Left ventricle myocardium inferior (tissue), 1 donor: ENCODE measurements at regions not wholly inside any gene's neighbourhood (a gene's known extent, or its start where the extent isn't known, plus 50 kb on each side); places are given as distances from the start of the nearest gene placed in this dataset.

Experiments
- DNase-seq: peaks from one replicate; pipeline ENCODE4 v3.0.0-alpha.2; 2020
- H3K27ac ChIP-seq: fragments of 200-600 bp; replicated peaks from 2 replicates; pipeline ENCODE4 v1.8.0; 2021
- H3K27me3 ChIP-seq: fragments of 200-600 bp; 2 replicates; pipeline ENCODE4 v1.8.0; 2021; ENCODE audit warnings: low read depth
- H3K36me3 ChIP-seq: fragments of 200-600 bp; 2 replicates; pipeline ENCODE4 v1.8.0; 2021
- H3K4me1 ChIP-seq: fragments of 200-600 bp; 2 replicates; pipeline ENCODE4 v1.8.0; 2021
- H3K4me3 ChIP-seq: fragments of 200-600 bp; 2 replicates; pipeline ENCODE4 v1.8.0; 2021; ENCODE audit warnings: mild to moderate bottlenecking, moderate library complexity
- H3K9me3 ChIP-seq: fragments of 200-600 bp; replicated peaks from 2 replicates; pipeline ENCODE4 v1.8.0; 2021
- CTCF ChIP-seq: fragments of 200-600 bp; IDR thresholded peaks from 2 replicates; pipeline ENCODE4 v1.8.0; 2021; ENCODE audit warnings: antibody characterized with exemption, mild to moderate bottlenecking, borderline replicate concordance
- intact Hi-C: fragments of 100-400 bp; cut with micrococcal nuclease; formaldehyde crosslinking; loops from one replicate; pipeline ENCODE4 v1.11.0; 2022
- donor health status: DM: no; HTN: yes; CAD: no; lungs with severe emphysema.

- Histone ChIP-seq H3K27ac (peak overlapping the region; percentile 53), H3K27me3 (no peaks in the 10 kb centered on the region), H3K4me3 (no peak overlapping the region), H3K9me3 (no peaks in the 10 kb centered on the region), H3K4me1 (peaks cover 26% of the 10 kb centered on the region), H3K36me3 (no peaks in the 10 kb centered on the region)
- intact Hi-C loops: no loop called here
- TF ChIP-seq CTCF: no peak
- no peak for DNase-seq
These were observed 1210.4 kb downstream of the ADGRL3 start for GRCh38 chr4:62410371-62411003.

GRCh38 chr4:62408454-62408853 lies 1208.3 kb downstream of the ADGRL3 start:
- peak; percentile 47 for TF ChIP-seq CTCF
- intact Hi-C loops: no loop called here
- no peaks in the 10 kb centered on the region for H3K27me3 ChIP-seq
- no peaks in the 10 kb centered on the region for H3K9me3 ChIP-seq
- no peaks in the 10 kb centered on the region for H3K36me3 ChIP-seq
- peaks cover 26% of the 10 kb centered on the region for H3K4me1 ChIP-seq
- no peak overlapping the region for H3K27ac ChIP-seq
- DNase-seq: no peak
- no peak overlapping the region for H3K4me3 ChIP-seq

- peaks cover 26% of the 10 kb centered on the region for H3K4me1 ChIP-seq
- intact Hi-C loops: no loop called here
- no peaks in the 10 kb centered on the region for H3K27me3 ChIP-seq
- no peak overlapping the region for H3K4me3 ChIP-seq
- no peak for TF ChIP-seq CTCF
- H3K36me3 ChIP-seq: no peaks in the 10 kb centered on the region
- no peak for DNase-seq
- H3K9me3 ChIP-seq: no peaks in the 10 kb centered on the region
- H3K27ac ChIP-seq: no peak overlapping the region
These were observed 1207.4 kb downstream of the ADGRL3 start for GRCh38 chr4:62407534-62407933.

GRCh38 chr4:62402088-62402806 lies 1202.1 kb downstream of the ADGRL3 start:
- no peak for DNase-seq
- intact Hi-C loops: no loop called here
- TF ChIP-seq CTCF: no peak
- Histone ChIP-seq H3K27ac (no peak overlapping the region), H3K4me1 (peaks cover under 1% of the 10 kb centered on the region), H3K36me3 (no peaks in the 10 kb centered on the region), H3K9me3 (no peaks in the 10 kb centered on the region), H3K27me3 (no peaks in the 10 kb centered on the region), H3K4me3 (no peak overlapping the region)

- no peaks in the 10 kb centered on the region for H3K27me3 ChIP-seq
- no peak for TF ChIP-seq CTCF
- H3K27ac ChIP-seq: no peak overlapping the region
- intact Hi-C loops: no loop called here
- H3K4me3 ChIP-seq: no peak overlapping the region
- no peaks in the 10 kb centered on the region for H3K9me3 ChIP-seq
- no peak for DNase-seq
- H3K4me1 ChIP-seq: no peaks in the 10 kb centered on the region
- no peaks in the 10 kb centered on the region for H3K36me3 ChIP-seq
These were observed 1199.1 kb downstream of the ADGRL3 start for GRCh38 chr4:62399242-62399641.
